ENCODE measurements at regions not wholly inside any gene's neighbourhood (a gene's known extent, or its start where the extent isn't known, plus 50 kb on each side); places are given as distances from the start of the nearest gene placed in this dataset.

DNA sequence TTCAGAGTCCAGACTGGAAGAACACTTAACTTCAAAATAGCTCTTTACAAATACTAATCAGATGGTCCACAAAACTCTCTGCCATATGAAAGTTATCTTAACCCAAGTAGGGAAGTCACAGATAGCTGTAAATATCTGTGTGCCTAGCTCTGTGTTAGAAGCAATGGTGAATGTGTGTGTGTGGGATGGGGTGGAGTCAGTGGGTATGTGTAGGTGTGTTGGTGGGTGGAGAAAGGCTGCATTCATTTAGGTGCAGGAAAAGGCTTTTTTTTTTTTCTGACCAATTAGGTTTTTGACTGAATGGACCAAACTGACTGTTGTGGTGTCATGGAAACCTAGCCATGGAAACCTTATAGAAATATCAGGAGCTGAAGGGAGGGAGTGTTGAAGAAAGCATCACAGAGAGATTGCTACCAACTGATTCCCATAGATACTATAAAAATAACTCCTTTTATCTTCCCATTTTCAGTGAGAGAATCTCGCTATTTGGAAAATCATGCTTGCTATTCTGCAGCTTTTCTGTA, 156.2 kb upstream of the NR3C1 start:
- DNase-seq (ENCODE audit: low read depth), result no peak
- TF ChIP-seq CTCF (IDR thresholded peaks at IDR 0.05; ENCODE audit: low read depth, low read length, missing control alignments), result no peak
- in situ Hi-C loops (cut with HindIII; ENCODE audit: low sequenced_read_pairs), result no loop called here
- no peak overlapping the region for H3K4me3 ChIP-seq (ENCODE audit: low read depth, low read length)

GRCh38 chr5:143558048-143558447, 154.6 kb upstream of the NR3C1 start:
- TF ChIP-seq CTCF (IDR thresholded peaks at IDR 0.05; ENCODE audit: low read depth, low read length, missing control alignments), result no peak
- in situ Hi-C loops (cut with HindIII; ENCODE audit: low sequenced_read_pairs), result no loop called here
- DNase-seq (ENCODE audit: low read depth), result no peak
- H3K4me3 ChIP-seq (ENCODE audit: low read depth, low read length), result no peak overlapping the region

- TF ChIP-seq CTCF (IDR thresholded peaks at IDR 0.05; ENCODE audit: low read depth, low read length, missing control alignments), result no peak
- H3K4me3 ChIP-seq (ENCODE audit: low read depth, low read length), result no peak overlapping the region
- DNase-seq (ENCODE audit: low read depth), result no peak
- in situ Hi-C loops (cut with HindIII; ENCODE audit: low sequenced_read_pairs), result no loop called here
These were observed 153.8 kb upstream of the NR3C1 start for GRCh38 chr5:143557061-143557818.

DNA sequence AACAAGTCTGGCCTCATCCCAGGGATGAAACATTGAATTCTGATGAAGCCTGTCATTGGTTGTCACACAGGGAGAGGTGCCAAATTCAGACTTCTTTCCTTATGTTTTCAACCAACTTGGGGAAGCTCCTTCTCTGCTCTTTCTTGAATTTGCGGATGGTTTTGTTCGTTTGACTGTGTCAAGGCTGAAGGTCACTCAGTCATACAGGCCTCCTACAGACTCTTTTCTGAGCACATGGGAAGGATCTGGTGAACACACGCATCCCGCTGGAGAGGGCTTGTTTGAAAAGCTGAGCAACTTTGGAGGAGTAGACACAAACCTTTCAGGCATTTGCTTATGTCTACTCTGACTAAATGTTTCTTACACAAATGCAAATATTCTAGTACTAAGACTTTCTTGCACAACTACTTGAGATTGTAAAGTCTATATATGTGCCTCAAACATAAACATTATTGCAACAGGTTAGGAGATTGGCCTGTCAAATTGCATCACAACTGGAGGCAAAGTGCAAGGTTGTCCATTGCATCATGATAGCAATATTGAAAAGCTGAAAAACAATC, 151.5 kb upstream of the NR3C1 start:
- no peak for TF ChIP-seq CTCF (IDR thresholded peaks at IDR 0.05; ENCODE audit: low read depth, low read length, missing control alignments)
- no peak overlapping the region for H3K4me3 ChIP-seq (ENCODE audit: low read depth, low read length)
- DNase-seq (ENCODE audit: low read depth), result no peak
- in situ Hi-C loops (cut with HindIII; ENCODE audit: low sequenced_read_pairs), result no loop called here

DNA sequence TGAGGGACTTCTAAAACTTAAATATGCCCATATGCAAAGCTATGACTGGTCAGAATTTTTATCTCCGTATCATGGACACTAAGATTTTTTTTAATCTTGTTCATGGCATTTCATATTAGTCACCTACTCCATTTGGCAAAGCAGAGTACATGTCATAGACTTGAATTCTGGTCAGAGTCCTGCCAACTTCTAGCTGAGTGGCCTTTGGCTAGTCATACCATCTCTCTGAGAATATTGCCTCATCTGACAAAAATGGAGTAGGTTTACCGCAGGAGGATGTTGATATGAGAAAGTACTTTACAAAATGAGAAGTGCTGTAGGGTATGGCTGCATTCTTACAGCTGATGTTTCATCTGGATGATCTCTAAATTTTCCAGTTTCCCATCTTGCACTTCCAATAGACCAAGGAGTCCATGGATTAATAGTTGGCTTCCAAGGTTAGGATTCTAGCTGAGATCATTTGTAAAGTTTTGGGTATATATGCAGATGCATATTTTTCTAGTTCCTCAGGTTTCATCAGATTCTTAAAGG, 150.8 kb upstream of the NR3C1 start:
- H3K4me3 ChIP-seq (ENCODE audit: low read depth, low read length), result no peak overlapping the region
- TF ChIP-seq CTCF (IDR thresholded peaks at IDR 0.05; ENCODE audit: low read depth, low read length, missing control alignments), result no peak
- peak; percentile 83 for DNase-seq (ENCODE audit: low read depth)
- in situ Hi-C loops (cut with HindIII; ENCODE audit: low sequenced_read_pairs), result no loop called here

GRCh38 chr5:143552680-143553079, 149.2 kb upstream of the NR3C1 start:
- in situ Hi-C loops (cut with HindIII; ENCODE audit: low sequenced_read_pairs), result no loop called here
- TF ChIP-seq CTCF (IDR thresholded peaks at IDR 0.05; ENCODE audit: low read depth, low read length, missing control alignments), result no peak
- H3K4me3 ChIP-seq (ENCODE audit: low read depth, low read length), result no peak overlapping the region
- no peak for DNase-seq (ENCODE audit: low read depth)
